GM11168 (cell line): ENCODE measurements at regions not wholly inside any gene's neighbourhood (a gene's known extent, or its start where the extent isn't known, plus 50 kb on each side); places are given as distances from the start of the nearest gene placed in this dataset.
"Not testable (repeated sequence)": the region's sequence is repeated elsewhere in the genome, so short reads cannot be mapped to it uniquely, and the experiment has no call there.

Experiments
- in situ Hi-C: fragments of 300-500 bp; cut with MboI; formaldehyde crosslinking; loops from one replicate; pipeline ENCODE4 v1.12.0; 2022; ENCODE audit warnings: low sequenced_read_pairs; ENCODE audit not compliant: unreplicated experiment

DNA sequence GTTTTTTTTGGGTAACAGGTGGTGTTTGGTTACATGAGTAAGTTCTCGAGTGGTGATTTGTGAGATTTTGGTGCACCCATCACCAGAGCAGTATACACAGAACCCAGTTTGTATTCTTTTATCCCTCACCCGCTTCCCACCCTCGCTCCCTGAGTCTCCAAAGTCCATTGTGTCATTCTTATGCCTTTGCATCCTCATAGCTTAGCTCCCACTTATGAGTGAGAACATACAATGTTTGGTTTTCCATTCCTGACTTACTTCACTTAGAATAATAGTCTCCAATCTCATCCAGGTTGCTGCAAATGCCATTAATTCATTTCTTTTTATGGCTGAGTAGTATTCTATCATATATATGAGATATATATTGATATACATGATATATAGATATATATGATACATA, 211.9 kb downstream of the BCAS1 start:
- in situ Hi-C loops = not testable (repeated sequence)

DNA sequence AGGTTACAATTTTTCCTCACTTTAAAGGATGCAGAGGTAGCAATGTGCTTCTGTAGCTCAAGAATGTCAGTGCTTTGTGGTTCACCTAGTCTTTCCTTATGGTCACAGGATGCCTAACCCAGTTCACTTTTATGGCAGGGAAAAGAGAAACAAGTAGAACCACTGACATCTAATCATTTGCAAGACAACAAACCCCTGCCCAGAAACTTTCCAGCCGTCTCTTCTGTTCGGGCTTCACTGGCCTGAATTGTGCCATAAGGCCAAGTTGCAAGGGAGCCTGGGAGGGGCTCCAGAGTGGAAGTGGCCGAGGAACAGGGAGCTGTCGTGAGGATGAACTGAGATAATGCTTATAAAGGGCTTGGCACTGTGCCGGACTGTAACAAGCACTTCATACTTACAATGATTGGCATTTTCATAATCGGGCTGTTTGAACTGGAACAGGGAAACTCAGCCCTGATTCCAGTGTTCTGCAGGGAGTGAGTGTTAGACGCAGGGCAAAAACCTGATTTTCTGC, 212.6 kb downstream of the BCAS1 start:
- in situ Hi-C loops = no loop called here

DNA sequence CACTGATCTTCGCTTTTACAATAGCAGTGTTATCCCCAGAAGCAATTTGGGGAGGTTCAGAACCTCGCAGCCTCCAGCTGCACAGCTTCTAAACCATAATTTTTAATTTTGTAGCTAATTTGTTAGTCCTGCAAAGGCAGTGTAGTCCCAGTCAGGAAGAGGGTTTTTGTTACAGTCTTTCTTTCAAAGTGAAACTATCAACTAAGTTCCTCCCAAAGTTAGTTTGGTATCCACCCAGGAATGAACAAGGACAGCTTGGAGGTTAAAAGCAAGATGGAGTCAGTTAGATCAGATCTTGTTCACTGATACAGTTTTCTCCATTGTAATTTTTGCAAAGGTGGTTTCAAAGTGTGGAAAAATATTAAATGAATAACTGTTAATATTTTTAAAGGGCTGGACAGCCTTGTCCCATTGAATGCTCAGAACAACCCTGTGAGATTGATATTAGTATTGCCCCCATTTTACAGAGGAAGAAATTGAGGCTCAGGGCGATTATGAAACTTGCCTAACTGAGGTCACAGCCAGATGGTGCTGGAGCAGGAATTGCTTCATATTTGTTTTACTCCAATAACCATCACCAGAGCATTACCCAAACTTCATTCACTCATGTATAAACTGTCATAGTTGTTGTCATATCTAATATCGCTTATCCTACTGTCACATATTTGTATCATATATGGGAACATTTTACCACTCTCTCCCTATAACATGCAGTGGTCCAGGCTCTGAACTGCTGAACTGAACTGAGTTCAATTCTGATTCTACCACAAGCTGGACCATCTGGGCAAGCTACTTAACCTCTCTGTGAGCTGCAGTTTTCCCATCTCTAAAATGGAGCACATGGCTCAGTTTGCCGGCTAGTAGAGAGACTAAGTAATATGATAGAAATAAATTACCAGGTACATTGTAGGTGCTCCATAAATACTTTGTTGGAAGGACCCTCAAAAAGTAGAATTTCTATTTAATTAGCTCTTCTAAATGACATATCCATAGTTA, 213.8 kb downstream of the BCAS1 start:
- in situ Hi-C loops = no loop called here

DNA sequence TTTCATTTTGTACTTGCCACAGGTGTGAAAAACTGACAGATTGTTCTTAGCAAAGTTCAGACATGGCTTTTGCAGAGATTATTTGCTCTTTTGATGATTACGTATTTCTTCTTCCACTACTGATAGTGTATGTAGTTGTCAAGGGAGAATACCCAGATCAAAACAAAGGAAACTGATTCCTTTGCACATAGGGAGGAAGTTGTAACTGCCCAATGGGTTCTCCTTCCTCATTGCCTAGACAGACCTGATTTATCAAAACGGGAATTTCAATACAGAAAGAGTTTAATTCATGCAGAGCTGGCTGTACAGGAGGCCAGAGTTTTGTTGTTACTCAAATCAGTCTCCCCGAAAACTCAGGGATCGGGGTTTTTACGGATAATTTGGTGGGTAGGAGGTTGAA, 214.7 kb downstream of the BCAS1 start:
- in situ Hi-C loops = no loop called here

DNA sequence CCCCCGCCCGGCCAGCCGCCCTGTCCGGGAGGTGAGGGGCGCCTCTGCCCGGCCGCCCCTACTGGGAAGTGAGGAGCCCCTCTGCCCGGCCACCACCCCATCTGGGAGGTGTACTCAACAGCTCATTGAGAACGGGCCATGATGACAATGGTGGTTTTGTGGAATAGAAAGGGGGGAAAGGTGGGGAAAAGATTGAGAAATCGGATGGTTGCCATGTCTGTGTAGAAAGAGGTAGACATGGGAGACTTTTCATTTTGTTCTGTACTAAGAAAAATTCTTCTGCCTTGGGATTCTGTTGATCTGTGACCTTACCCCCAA, 215.8 kb downstream of the BCAS1 start:
- in situ Hi-C loops = not testable (repeated sequence)

DNA sequence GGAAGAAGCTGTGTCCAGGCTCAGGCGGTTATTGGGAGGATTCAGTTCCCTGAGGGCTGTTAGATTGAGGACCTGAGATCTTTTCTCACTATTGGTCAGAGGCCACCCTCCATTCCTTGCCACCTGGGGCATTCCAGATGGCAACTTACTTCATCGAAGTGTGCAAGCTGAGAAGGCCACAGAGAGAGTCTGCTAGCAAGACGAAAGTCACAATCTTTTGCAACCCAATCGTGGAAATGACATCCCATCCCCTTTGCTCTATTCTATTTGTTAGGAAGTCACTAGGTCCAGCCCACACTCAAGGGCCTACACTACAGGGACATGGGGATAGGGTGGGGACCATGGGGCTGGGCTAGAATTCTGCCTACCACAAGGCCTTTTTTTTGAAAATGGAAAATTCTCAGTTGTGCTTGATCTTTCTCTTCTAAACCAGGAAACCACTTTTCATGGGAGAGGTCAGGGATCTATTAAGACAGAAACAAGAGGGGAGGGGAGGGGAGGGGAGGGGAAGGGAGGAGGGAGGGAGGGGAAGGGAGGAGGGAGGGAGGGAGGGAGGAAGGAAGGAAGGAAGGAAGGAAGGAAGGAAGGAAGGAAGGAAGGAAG, 217.2 kb downstream of the BCAS1 start:
- in situ Hi-C loops = no loop called here

DNA sequence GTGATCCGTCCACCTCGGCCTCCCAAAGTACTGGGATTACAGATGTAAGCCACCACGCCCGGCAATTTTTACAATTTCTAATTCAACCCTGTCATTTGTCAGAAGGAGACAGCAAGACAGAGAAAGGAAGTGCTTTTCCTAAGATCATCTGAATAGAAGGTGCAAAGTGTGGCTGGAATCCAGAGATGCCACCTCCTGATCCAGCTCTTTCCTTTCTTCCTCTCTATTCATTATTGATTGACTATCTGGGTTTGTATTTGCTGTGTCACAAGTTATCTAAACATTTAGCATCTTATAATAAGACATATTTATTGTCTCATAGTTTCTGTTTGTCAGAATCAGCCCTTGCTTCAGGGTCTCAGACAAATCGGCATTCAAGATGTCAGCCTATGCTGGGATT, 217.7 kb downstream of the BCAS1 start:
- in situ Hi-C loops = no loop called here

DNA sequence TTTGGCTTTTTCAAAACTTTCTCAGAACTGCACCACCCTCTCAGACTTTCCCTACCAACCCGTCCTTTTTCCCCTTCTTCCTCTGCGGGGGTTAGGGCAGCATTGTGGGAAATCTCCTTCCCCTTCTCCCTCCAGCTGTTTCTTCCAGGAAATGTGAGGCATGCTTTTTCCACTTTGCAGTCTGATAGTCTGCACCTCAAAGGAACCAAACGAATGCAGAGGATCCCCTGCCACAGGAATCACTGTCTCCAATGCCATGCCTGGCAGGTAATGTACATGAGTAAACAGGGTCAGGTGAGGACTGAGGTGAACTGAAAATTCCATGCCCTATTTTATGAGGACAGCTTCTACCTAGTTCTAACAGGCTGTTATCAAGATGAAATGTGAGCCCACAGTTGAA, 218.4 kb downstream of the BCAS1 start:
- in situ Hi-C loops = no loop called here

DNA sequence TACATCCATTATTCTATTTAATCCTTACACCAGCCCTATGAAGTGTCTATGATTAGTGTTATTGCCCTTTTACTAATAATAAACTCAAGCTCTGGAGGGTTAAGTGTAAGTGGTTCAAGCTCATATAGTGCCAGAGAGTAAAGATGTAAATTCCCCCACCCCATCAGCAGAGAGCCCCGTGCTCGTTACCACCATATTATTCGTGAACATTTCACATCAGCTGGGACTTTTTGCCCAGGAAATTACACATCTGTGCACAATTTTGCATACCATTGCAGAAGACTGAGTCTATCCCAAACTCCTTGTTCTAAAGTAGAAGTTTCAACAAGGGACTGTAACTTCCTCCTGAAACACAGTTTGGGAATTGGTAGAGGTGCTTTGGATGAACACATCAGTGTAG, 220.1 kb downstream of the BCAS1 start:
- in situ Hi-C loops = no loop called here

DNA sequence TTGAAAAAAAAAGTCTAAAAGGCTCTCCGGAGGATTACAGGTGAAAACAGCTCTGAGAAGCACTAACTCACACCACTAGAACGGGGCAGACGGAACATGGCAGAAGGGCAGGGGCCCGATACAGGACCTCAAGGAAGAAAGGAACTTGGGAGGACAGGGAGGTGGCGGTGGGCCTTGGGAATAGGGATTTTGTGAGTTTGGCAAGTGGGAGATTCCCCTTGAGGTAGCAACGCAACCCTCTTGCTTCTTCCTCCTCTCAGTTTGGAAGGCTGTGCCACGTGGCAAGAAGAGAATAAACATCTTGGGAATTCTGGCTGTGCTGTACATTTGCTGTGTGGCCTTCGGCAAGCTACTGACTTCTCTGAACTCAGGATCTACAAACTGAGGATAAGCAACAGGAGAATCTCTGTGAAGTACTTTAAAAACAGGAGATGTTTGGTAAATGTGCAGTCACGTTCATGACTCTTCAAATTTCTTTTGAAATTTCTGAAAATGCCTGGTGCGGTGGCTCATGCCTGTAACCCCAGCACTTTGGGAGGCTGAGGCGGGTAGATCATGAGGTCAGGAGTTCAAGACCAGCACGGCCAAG, 220.8 kb downstream of the BCAS1 start:
- in situ Hi-C loops = no loop called here

DNA sequence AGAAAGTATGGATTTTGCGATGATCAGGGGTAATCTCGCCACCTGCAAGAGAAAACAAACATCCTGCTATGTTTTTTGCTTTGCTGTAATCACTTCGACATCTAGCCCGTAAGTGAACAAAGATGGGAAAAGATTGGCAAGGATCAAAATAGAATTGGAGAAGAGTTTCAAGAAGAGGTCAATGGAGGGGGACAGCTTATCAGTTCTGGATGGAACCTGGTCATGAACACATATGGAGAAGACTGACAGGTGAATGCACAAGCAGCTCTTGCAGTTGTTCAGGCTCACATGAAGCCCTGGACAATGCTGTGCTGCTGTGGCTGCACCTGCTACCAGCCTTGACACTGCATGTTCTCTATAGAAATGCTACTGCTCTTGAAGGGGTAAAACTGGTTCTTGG, 222.1 kb downstream of the BCAS1 start:
- in situ Hi-C loops = no loop called here

DNA sequence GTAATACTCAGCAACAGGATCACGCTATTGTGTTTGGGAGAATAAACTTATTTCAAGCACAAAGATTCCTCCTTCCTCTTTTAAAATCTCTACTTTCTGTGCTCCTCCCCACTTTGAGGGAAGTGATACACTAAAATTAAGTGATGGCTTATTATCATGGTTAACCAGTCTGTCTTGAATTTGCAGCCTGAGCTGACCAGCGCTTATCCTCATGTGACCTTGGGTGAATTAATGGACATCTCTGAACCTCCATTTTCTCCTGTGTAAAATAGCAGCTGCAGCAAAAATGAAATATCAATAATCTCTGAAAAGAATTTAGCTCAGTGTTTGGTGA, 222.6 kb downstream of the BCAS1 start:
- in situ Hi-C loops = no loop called here

DNA sequence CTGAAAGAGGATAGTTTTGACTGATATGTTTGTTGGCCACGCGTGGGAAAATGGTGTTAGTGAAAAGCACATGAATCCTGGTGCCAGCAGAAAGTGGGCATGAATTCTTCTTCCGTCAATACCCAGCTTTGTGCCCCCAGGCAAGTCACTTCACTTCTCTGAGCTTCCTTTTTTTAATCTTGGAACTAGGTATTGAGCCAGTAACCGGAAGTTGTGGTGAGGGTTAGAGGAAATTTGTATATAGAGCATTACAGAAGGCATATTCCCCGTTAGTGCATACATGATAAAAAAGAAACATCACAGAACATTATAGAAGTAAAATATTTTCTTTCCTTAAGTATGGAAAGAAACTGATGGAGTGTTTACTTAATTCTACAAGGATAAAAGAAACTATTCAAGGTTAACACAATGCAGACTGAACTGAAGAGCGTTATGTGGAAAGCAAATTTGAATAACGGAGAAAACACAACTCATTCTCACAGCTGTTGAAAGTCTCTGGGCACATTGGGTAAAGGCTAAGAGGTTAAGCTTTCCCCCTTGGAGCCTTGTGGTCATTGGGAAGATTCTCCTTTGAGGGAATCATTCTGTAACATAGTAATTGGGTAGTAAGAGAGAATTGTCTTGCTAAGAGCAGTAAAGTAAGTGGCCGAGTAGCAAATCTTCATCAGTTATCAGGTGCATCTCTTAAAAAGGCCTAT, 223.1 kb downstream of the BCAS1 start:
- in situ Hi-C loops = no loop called here

DNA sequence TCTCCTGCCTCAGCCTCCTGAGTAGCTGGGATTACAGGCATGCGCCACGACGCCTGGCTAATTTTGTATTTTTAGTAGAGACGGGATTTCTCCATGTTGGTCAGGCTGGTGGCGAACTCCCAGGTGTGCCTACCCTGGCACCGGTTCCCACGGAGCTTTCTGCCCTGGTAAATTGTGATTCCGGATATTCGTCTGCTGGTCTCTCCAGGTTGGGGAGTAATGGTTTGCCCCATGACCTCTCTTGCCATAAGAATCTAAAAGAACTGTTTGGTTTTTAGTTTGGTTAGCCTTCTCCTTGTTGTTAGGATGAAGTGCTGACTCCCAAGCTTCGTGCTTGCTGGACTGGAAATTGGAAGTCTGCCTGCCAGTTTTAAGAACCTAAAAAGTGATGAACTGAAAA, 223.8 kb downstream of the BCAS1 start:
- in situ Hi-C loops = no loop called here

DNA sequence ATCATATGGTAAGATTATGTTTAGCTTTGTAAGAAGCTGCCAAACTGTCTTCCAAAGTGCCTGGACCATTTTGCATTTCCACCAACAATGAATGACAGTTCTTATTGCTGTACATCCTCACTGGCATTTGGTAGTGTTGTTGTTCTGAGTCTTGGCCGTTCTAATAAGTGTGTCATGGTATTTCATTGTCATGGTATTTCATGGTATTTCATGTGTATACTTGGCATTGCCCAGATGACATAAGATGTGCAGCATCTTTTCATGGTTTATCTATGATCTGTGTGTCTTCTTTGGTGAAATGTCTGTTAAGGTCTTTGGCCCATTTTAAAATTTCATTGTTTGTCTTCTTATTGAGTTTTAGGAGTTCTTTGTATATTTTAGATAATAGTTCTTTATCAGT, 224.4 kb downstream of the BCAS1 start:
- in situ Hi-C loops = no loop called here

DNA sequence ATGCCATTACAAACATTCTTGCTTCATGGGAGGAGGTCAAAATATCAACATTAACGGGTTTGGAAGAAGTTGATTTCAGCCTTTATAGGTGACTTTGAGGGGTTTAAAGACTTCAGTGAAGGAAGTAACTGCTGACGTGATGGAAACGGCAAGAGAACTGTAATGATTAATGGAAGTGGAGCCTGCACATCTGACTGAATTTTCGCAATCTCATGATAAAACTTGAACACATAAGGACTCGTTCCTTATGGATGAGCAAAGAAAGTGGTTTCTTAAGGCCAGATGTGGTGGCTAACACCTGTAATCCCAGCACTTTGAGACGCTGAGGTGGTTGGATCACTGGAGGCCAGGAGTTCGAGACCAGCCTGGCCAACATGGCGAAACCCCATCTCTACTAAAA, 226.1 kb downstream of the BCAS1 start:
- in situ Hi-C loops = no loop called here

DNA sequence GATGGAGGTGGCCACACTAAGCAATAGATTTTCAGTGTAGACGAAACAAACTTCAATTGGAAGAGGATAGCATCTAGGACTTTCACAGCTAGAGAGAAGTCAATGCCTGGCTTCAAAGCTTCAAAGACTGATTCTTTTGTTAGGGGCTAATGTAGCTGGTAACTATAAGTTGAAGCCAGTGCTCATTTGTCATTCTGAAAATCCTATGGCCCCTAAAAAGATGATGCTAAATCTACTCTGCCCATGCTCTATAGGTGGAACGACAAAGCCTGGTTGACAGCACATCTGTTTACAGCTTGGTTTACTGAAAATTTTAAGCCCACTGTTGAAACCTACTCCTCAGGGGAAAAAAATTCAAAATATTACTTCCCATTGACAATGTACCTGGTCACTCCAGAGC, 226.7 kb downstream of the BCAS1 start:
- in situ Hi-C loops = no loop called here

DNA sequence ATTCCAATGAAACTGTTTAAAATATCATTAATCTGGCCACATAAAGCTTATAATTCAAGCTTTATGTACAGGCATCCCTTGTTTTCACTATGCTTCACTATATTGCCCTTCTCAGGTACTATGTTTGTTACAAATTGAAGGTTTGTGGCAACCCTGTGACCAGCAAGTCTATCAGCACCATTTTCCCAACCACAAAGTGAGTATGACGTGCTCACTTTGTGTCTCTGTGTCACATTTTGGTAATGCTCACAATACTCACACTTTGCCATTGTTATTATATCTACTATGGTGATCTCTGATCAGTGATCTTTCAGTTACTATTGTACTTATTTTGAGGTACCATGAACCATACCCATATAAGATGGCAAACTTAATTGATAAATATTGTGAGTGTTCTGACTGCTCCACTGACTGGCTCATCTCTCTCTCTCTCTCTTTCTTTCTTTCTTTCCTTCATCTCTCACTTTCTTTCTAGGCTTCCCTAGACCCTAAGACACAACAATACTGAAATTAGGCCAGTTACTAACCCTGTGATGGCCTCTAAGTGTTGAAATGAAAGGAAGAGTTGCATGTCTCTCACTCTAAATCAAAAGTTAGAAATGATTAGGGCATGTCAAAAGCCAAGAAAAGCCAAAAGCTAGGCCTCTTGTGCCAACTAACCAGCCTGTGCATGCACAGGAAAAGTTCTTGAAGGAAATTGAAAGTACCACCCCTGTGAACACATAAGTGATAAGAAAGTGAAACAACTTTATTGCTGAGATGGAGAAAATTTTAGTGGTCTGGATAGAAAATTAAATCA, 227.9 kb downstream of the BCAS1 start:
- in situ Hi-C loops = no loop called here

DNA sequence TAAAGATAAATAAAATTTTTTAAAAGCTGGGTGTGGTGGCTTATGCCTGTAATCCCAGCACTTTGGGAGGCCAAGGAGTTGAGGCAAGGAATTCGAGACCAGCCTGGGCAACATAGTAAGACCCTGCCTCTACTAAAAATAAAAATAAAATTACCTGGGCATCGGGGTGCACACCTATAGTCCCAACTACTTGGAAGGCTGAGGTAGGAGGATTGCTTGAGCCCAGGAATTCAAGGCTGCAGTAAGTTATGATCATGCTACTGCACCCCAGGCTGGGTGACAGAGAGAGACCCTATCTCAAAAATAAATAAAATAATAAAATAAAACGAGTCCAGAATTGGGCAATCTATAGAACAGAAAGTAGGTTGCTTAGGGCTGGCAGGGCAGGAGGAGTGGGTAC, 228.7 kb downstream of the BCAS1 start:
- in situ Hi-C loops = no loop called here

DNA sequence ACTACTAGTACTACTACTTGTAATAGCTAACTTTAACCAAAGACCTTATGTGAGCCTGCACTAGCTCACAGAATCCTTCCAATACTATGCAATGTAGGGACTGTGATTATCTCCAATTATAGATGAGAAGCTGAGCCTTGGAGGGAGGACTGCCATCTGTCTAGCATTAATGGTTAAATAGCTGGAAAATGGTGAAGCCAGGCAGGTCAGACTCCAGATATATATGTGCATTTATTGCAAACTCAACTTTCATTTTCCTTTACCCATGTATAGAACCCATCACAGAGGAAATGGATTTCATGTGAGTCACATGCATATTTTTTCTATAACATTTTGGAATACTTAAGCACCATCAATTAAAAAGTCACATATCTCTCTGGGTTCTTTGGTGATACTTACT, 229.9 kb downstream of the BCAS1 start:
- in situ Hi-C loops = no loop called here
